ENCODE measurements at regions not wholly inside any gene's neighbourhood (a gene's known extent, or its start where the extent isn't known, plus 50 kb on each side); places are given as distances from the start of the nearest gene placed in this dataset.
"Not testable (repeated sequence)": the region's sequence is repeated elsewhere in the genome, so short reads cannot be mapped to it uniquely, and the experiment has no call there.

DNA sequence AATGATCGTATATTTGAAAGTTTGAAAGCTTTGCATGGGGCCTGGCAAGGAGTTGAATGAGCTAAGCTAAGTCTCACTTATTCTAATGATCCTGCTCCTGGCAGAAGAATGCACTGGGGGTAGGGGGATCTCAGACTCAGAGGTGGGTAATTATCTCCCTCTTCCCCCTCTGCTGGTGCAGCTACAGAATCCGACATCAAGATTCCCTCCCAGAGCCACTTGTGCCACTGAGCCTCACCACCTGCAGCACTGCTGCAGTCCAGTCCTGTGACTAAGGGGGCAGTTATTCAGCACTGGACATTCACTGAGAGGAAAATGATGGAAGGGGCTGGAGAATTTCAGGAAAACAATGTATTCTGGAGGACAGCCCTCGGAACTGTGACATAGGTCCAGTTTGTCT is 205.8 kb downstream of the DEPDC1B start:
- Histone ChIP-seq H3K4me1 (ENCODE audit: insufficient read depth, low read length, poor library complexity, severe bottlenecking) (no peaks in the 10 kb centered on the region), H3K4me3 (ENCODE audit: low read length, poor library complexity, severe bottlenecking) (no peak overlapping the region), H3K9ac (ENCODE audit: low read depth, low read length, poor library complexity, severe bottlenecking) (no peak overlapping the region), H3K9me3 (ENCODE audit: insufficient read depth, low read depth, low read length) (no peaks in the 10 kb centered on the region), H3F3A (ENCODE audit: low read depth) (no peaks in the 10 kb centered on the region), H3K9me2 (replicated peaks; ENCODE audit: low read depth, low read length) (no peaks in the 10 kb centered on the region), H3K36me3 (ENCODE audit: insufficient read depth, low read length) (no peaks in the 10 kb centered on the region), H3K79me2 (ENCODE audit: insufficient read depth, low read length) (no peaks in the 10 kb centered on the region), H3K4me2 (ENCODE audit: low read depth, low read length, poor library complexity, severe bottlenecking) (no peak overlapping the region), H4K20me1 (ENCODE audit: insufficient read depth, low read length, poor library complexity, severe bottlenecking) (no peaks in the 10 kb centered on the region), H3K27me3 (ENCODE audit: insufficient read depth, low read length, poor library complexity, severe bottlenecking) (no peaks in the 10 kb centered on the region), H2AFZ (ENCODE audit: low read length) (no peak overlapping the region)
- TF ChIP-seq, protein P1, sequence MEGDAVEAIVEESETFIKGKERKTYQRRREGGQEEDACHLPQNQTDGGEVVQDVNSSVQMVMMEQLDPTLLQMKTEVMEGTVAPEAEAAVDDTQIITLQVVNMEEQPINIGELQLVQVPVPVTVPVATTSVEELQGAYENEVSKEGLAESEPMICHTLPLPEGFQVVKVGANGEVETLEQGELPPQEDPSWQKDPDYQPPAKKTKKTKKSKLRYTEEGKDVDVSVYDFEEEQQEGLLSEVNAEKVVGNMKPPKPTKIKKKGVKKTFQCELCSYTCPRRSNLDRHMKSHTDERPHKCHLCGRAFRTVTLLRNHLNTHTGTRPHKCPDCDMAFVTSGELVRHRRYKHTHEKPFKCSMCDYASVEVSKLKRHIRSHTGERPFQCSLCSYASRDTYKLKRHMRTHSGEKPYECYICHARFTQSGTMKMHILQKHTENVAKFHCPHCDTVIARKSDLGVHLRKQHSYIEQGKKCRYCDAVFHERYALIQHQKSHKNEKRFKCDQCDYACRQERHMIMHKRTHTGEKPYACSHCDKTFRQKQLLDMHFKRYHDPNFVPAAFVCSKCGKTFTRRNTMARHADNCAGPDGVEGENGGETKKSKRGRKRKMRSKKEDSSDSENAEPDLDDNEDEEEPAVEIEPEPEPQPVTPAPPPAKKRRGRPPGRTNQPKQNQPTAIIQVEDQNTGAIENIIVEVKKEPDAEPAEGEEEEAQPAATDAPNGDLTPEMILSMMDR (conservative IDR thresholded peaks at IDR 0.05; ENCODE audit: low read length), result no peak
- TF ChIP-seq EZH2phosphoT487 (IDR thresholded peaks at IDR 0.05; ENCODE audit: borderline replicate concordance), result no peak

DNA sequence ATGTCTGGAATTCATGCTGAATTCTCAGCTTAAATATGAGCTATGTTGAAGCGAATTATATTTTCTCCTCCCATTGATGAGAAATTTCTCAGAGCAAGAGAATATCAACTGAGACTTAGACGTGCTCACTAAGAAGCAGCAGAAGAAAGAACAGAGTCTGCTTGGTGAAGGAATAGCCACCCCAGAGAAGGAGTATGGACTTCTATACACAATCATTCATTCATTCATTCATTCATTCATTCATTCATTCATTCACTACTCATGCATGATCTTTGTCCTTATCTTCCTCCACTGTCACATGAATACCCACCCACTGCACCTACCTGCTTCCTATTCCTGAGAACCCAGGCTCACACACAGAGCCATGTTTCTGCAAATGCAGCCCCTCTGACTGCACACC is 206.6 kb downstream of the DEPDC1B start:
- H3K4me2 ChIP-seq (ENCODE audit: low read depth, low read length, poor library complexity, severe bottlenecking), result no peak overlapping the region
- no peak overlapping the region for H2AFZ ChIP-seq (ENCODE audit: low read length)
- no peaks in the 10 kb centered on the region for H3K4me1 ChIP-seq (ENCODE audit: insufficient read depth, low read length, poor library complexity, severe bottlenecking)
- no peak overlapping the region for H3K4me3 ChIP-seq (ENCODE audit: low read length, poor library complexity, severe bottlenecking)
- no peaks in the 10 kb centered on the region for H3K9me3 ChIP-seq (ENCODE audit: insufficient read depth, low read depth, low read length)
- TF ChIP-seq, protein P1 (conservative IDR thresholded peaks at IDR 0.05; ENCODE audit: low read length), result no peak
- TF ChIP-seq EZH2phosphoT487 (IDR thresholded peaks at IDR 0.05; ENCODE audit: borderline replicate concordance), result no peak
- H4K20me1 ChIP-seq (ENCODE audit: insufficient read depth, low read length, poor library complexity, severe bottlenecking), result no peaks in the 10 kb centered on the region
- no peaks in the 10 kb centered on the region for H3K9me2 ChIP-seq (replicated peaks; ENCODE audit: low read depth, low read length)
- H3K36me3 ChIP-seq (ENCODE audit: insufficient read depth, low read length), result no peaks in the 10 kb centered on the region
- no peak overlapping the region for H3K9ac ChIP-seq (ENCODE audit: low read depth, low read length, poor library complexity, severe bottlenecking)
- no peaks in the 10 kb centered on the region for H3K79me2 ChIP-seq (ENCODE audit: insufficient read depth, low read length)
- no peaks in the 10 kb centered on the region for H3K27me3 ChIP-seq (ENCODE audit: insufficient read depth, low read length, poor library complexity, severe bottlenecking)
- H3F3A ChIP-seq (ENCODE audit: low read depth), result no peaks in the 10 kb centered on the region

DNA sequence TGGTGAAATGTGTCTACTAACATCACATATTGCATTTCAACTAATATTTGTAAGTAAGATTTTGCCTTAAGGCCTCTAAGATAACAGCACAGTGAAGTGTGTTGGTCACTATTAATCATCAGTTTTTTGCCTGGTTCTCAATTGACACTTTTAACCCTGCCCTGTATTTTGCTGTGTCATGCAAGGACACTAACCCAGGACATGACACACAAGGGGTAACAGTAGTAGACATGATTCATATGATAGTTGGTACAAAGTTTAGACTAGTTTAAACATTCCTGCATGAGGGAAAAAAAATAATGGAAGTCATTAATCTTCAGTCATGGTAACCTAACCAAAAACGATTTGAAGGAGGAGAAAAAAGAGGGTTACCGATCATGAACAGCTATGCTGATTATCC is 207.0 kb downstream of the DEPDC1B start:
- Histone ChIP-seq H3K9me3 (ENCODE audit: insufficient read depth, low read depth, low read length) (no peaks in the 10 kb centered on the region), H2AFZ (ENCODE audit: low read length) (no peak overlapping the region), H4K20me1 (ENCODE audit: insufficient read depth, low read length, poor library complexity, severe bottlenecking) (no peaks in the 10 kb centered on the region), H3K36me3 (ENCODE audit: insufficient read depth, low read length) (no peaks in the 10 kb centered on the region), H3K27me3 (ENCODE audit: insufficient read depth, low read length, poor library complexity, severe bottlenecking) (no peaks in the 10 kb centered on the region), H3K9ac (ENCODE audit: low read depth, low read length, poor library complexity, severe bottlenecking) (no peak overlapping the region), H3K4me3 (ENCODE audit: low read length, poor library complexity, severe bottlenecking) (no peak overlapping the region), H3K9me2 (replicated peaks; ENCODE audit: low read depth, low read length) (no peaks in the 10 kb centered on the region), H3K79me2 (ENCODE audit: insufficient read depth, low read length) (no peaks in the 10 kb centered on the region), H3K4me2 (ENCODE audit: low read depth, low read length, poor library complexity, severe bottlenecking) (no peak overlapping the region), H3F3A (ENCODE audit: low read depth) (no peaks in the 10 kb centered on the region), H3K4me1 (ENCODE audit: insufficient read depth, low read length, poor library complexity, severe bottlenecking) (no peaks in the 10 kb centered on the region)
- TF ChIP-seq EZH2phosphoT487 (IDR thresholded peaks at IDR 0.05; ENCODE audit: borderline replicate concordance), result no peak
- TF ChIP-seq, protein P1 (conservative IDR thresholded peaks at IDR 0.05; ENCODE audit: low read length), result no peak

DNA sequence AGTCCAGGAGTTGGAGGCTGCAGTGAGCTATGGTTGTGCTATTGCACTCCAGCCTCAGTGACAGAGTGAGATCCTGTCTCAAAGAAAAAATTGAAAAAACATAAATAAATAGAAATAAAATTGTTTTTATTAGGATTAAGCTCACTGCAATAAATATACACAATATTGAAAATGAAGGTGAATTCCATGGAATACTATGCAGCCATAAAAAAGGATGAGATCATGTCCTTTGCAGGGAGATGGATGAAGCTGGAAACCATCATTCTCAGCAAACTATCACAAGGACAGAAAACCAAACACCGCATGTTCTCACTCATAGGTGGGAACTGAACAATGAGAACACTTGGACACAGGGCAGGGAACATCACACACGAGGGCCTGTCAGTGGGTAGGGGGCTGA is 207.6 kb downstream of the DEPDC1B start:
- H3K79me2 ChIP-seq (ENCODE audit: insufficient read depth, low read length); H3K27me3 ChIP-seq (ENCODE audit: insufficient read depth, low read length, poor library complexity, severe bottlenecking); H3K36me3 ChIP-seq (ENCODE audit: insufficient read depth, low read length); H3K4me3 ChIP-seq (ENCODE audit: low read length, poor library complexity, severe bottlenecking); H3F3A ChIP-seq (ENCODE audit: low read depth); H4K20me1 ChIP-seq (ENCODE audit: insufficient read depth, low read length, poor library complexity, severe bottlenecking); H3K9me2 ChIP-seq (replicated peaks; ENCODE audit: low read depth, low read length); H3K9ac ChIP-seq (ENCODE audit: low read depth, low read length, poor library complexity, severe bottlenecking); H2AFZ ChIP-seq (ENCODE audit: low read length); H3K4me2 ChIP-seq (ENCODE audit: low read depth, low read length, poor library complexity, severe bottlenecking); H3K9me3 ChIP-seq (ENCODE audit: insufficient read depth, low read depth, low read length); H3K4me1 ChIP-seq (ENCODE audit: insufficient read depth, low read length, poor library complexity, severe bottlenecking): not testable (repeated sequence)

All from Loucy (cell line).